Upper lobe of left lung (tissue), 6 donors: ENCODE measurements at regions not wholly inside any gene's neighbourhood (a gene's known extent, or its start where the extent isn't known, plus 50 kb on each side); places are given as distances from the start of the nearest gene placed in this dataset.
A peak's percentile ranks its signal among the peaks of the same experiment; 100 is the strongest.

ENCODE experiments used
- ATAC-seq, 2 donors: fragments of 200-7000 bp; cut with Tn5 transposase; one replicate each; pipeline ENCODE4 v1.9.1; 2022; ENCODE audit warnings: mild to moderate bottlenecking in 2 of 2, moderate library complexity in 2 of 2; ENCODE audit not compliant: low FRiP score in 2 of 2
- DNase-seq, 2 donors: peaks; one replicate each; pipeline ENCODE4 v3.0.0-alpha.2; 2019 to 2020
- H3K27ac ChIP-seq, 4 donors: fragments of 200-600 bp; sonication (generic); one replicate each; pipeline ENCODE4 v1.5.1; 2016 to 2019
- H3K27me3 ChIP-seq, 4 donors: fragments of 200-600 bp; sonication (generic); one replicate each; pipeline ENCODE4 v1.5.1; 2017 to 2019
- H3K36me3 ChIP-seq, 4 donors: fragments of 200-600 bp; sonication (generic); one replicate each; pipeline ENCODE4 v1.5.1; 2016 to 2019
- H3K4me1 ChIP-seq, 4 donors: fragments of 200-600 bp; sonication (generic); one replicate each; pipeline ENCODE4 v1.5.1; 2018 to 2019
- H3K4me3 ChIP-seq, 4 donors: fragments of 200-600 bp; sonication (generic); one replicate each; pipeline ENCODE4 v1.5.1; 2017 to 2019; ENCODE audit warnings: mild to moderate bottlenecking in 2 of 4, moderate library complexity in 1 of 4
- H3K9me3 ChIP-seq, 4 donors: fragments of 200-600 bp; sonication (generic); one replicate each; pipeline ENCODE4 v1.5.1; 2018 to 2019
- EP300 ChIP-seq, 4 donors: sonication (generic); formaldehyde crosslinking; IDR thresholded peaks; one replicate each; pipeline ENCODE4 v1.5.1; 2017; ENCODE audit warnings: antibody characterized with exemption in 4 of 4, control low read depth in 2 of 4
- POLR2A ChIP-seq, 4 donors: fragments of 450-650 bp; IDR thresholded peaks; one replicate each; pipeline ENCODE4 v1.5.1; 2016 to 2017; ENCODE audit warnings: antibody characterized with exemption in 4 of 4, mild to moderate bottlenecking in 2 of 4
- POLR2AphosphoS5 ChIP-seq, 2 donors: sonication (generic); formaldehyde crosslinking; IDR thresholded peaks; one replicate each; pipeline ENCODE4 v1.5.1; 2017; ENCODE audit warnings: antibody characterized with exemption in 2 of 2
- WGBS, 2 donors: methylation state at CpG; one replicate each; pipeline ENCODE4 v1.1.5; 2017 to 2018; 5-methylcytosine and 5-hydroxymethylcytosine counted together
- TF ChIP-seq, protein P1 (sequence below), 6 experiments: fragments of 450-650 bp in 4 of 6; fragments of 200-600 bp in 2 of 6; sonication (generic) in 2 of 6; IDR thresholded peaks; one replicate each; pipeline ENCODE4 v1.5.1; 2016 to 2019; ENCODE audit warnings: antibody characterized with exemption in 6 of 6
- donor health status: DM: no; HTN: no; CAD: no; lungs with moderate emphysema.
- donor health status: DM: no; HTN: yes; CAD: no; lungs with severe emphysema.

DNA sequence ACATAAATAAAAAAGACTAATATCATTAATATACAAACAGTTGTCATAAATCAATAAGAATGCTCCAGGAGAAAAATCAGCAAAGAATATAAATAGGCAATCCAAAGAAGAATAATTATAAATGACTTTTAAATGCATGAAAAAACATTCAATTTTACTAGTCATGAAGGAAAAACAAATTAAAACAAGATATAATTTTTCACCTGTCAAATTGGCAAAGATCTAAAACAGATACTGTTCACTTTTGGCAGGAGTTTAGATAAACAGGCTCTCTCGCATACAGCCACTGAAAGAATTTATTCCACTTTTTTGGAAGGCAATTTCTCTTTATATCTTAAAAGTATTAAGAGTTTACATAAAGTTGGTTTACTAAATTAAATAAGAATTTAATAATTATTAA, 176.8 kb upstream of the SETBP1 start:
- Histone ChIP-seq H3K4me1 (peaks cover 0 to 7% (median 5%) of the 10 kb centered on the region in 4 donors), H3K4me3 (no peak overlapping the region), H3K36me3 (no peaks in the 10 kb centered on the region), H3K27me3 (no peaks in the 10 kb centered on the region), H3K27ac (no peak overlapping the region), H3K9me3 (no peaks in the 10 kb centered on the region)
- 69 to 72% methylated on average over 1 of the region's 1 CpG for WGBS, 2 donors
- DNase-seq, result no peak
- TF ChIP-seq POLR2A (IDR thresholded peaks at IDR 0.05), result no peak
- ATAC-seq, result no peak

DNA sequence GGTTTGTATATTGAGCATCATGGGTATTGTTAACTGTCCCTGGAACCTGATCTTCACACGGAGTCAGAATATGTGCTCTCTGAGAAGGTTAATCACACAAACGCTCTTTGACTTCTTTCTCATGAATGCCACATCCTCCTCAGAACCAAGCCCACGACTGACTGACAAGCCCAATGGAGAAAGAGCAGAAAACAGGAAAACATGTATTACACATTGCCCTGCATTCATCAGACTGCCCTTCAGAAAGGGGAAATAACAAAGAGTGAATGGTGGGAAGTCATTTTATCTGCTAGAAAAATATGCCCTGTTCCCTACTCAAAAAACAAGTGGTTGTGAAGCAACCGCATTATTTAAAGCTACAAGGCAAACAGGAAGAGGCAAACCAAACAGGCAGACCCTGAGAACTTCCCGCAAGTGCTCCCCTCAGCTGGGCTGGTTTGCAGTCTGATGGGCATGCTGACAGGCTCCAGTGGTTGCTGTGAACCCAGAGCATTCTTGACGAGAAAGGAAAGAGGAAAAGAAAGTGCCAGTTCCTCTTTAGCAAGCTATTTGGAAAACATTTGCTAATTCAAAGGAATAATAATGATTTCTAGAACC, 172.9 kb upstream of the SETBP1 start:
- Histone ChIP-seq H3K4me3 (no peak overlapping the region), H3K36me3 (no peaks in the 10 kb centered on the region), H3K27me3 (no peaks in the 10 kb centered on the region), H3K9me3 (no peaks in the 10 kb centered on the region), H3K27ac (peak overlapping the region; percentile 17 to 70 (median 46)), H3K4me1 (peaks cover 0 to 7% (median 7%) of the 10 kb centered on the region in 4 donors)
- ATAC-seq (peak; percentile 79 to 91), DNase-seq (peak in 1 of 2 donors; percentile 35)
- TF ChIP-seq POLR2AphosphoS5 (IDR thresholded peaks at IDR 0.05) (peak in 1 of 2 donors; percentile 51), POLR2A (IDR thresholded peaks at IDR 0.05) (no peak), EP300 (IDR thresholded peaks at IDR 0.05) (peak in 2 of 4 donors; percentile 39 to 47)
- TF ChIP-seq, protein P1, sequence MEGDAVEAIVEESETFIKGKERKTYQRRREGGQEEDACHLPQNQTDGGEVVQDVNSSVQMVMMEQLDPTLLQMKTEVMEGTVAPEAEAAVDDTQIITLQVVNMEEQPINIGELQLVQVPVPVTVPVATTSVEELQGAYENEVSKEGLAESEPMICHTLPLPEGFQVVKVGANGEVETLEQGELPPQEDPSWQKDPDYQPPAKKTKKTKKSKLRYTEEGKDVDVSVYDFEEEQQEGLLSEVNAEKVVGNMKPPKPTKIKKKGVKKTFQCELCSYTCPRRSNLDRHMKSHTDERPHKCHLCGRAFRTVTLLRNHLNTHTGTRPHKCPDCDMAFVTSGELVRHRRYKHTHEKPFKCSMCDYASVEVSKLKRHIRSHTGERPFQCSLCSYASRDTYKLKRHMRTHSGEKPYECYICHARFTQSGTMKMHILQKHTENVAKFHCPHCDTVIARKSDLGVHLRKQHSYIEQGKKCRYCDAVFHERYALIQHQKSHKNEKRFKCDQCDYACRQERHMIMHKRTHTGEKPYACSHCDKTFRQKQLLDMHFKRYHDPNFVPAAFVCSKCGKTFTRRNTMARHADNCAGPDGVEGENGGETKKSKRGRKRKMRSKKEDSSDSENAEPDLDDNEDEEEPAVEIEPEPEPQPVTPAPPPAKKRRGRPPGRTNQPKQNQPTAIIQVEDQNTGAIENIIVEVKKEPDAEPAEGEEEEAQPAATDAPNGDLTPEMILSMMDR (IDR thresholded peaks at IDR 0.05), result no peak
- 19 to 26% methylated on average over 6 of the region's 6 CpGs for WGBS, 2 donors

DNA sequence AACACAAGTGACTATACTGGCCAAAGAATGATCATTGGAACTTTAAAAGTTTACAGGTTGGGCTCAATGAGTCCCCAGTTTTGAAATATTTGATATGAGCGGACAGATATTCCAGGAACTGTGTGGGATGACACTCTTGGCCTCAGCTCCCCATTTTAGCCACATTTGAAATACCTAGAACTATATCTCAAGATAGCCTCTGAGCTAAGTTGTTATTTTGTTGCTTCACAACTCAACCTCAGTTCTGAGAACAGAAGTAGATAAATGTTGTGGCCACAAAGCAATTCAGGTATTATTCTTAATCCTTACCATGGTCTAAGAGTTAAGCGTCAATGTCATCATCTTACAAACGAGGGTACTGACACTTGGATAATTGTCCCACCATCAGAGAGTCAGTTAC, 172.2 kb upstream of the SETBP1 start:
- TF ChIP-seq POLR2A (IDR thresholded peaks at IDR 0.05) (no peak), EP300 (IDR thresholded peaks at IDR 0.05) (no peak), POLR2AphosphoS5 (IDR thresholded peaks at IDR 0.05) (no peak)
- TF ChIP-seq, protein P1 (IDR thresholded peaks at IDR 0.05), result no peak
- Histone ChIP-seq H3K36me3 (no peaks in the 10 kb centered on the region), H3K27me3 (no peaks in the 10 kb centered on the region), H3K4me1 (peaks cover 0 to 7% (median 7%) of the 10 kb centered on the region in 4 donors), H3K27ac (peak overlapping the region; percentile 17 to 70 (median 46)), H3K9me3 (no peaks in the 10 kb centered on the region), H3K4me3 (no peak overlapping the region)
- ATAC-seq, result no peak
- WGBS, 2 donors, result 71 to 85% methylated on average over 3 of the region's 3 CpGs
- DNase-seq, result no peak

DNA sequence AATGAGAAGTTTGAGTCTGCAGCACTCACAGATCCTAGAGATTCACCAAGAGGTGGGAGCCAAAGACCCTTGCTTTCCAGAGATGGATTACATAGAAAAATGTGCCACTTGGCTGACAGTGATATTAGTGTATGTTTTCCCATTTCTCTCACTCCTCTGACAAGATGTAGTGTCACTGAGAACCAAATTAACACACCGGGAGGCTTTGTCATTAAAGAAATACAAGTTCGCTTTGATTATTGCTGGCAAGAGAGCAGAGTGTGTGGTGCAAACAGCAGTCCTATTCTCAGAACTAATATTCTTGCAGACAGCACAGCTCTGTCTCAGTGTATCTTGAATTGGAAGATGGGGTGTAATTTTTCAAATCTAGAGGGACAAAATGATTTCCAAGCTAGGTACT, 171.6 kb upstream of the SETBP1 start:
- Histone ChIP-seq H3K27me3 (no peaks in the 10 kb centered on the region), H3K36me3 (no peaks in the 10 kb centered on the region), H3K4me1 (peaks cover 0 to 7% (median 7%) of the 10 kb centered on the region in 4 donors), H3K4me3 (no peak overlapping the region), H3K9me3 (no peaks in the 10 kb centered on the region), H3K27ac (peak overlapping the region in 1 of 4 donors; percentile 70)
- TF ChIP-seq POLR2AphosphoS5 (IDR thresholded peaks at IDR 0.05) (no peak), EP300 (IDR thresholded peaks at IDR 0.05) (no peak), POLR2A (IDR thresholded peaks at IDR 0.05) (no peak)
- ATAC-seq (no peak), DNase-seq (no peak)
- WGBS, 2 donors, result 95 to 100% methylated on average over 2 of the region's 2 CpGs

DNA sequence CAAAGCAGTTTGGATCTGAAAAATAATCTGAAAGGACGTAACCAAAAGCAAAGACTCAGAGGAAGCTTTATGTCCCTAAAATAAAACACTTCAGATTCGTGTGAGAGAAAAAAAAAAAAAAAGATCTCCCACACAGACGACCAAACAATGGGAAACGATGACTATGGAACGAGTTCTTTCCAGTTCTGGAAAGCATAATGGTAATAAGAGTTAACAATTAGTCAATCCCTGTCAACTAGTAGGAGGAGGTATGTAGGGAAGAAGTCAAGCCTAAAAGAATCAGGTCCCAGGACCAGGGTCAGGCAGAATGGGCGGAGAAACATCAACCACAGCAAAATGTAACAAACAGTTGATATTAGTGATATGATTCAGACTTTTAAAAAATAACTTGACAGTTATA, 170.3 kb upstream of the SETBP1 start:
- H3K4me1 ChIP-seq, result peaks cover 0 to 7% (median 7%) of the 10 kb centered on the region in 4 donors
- no peaks in the 10 kb centered on the region for H3K9me3 ChIP-seq
- H3K36me3 ChIP-seq, result no peaks in the 10 kb centered on the region
- WGBS, 2 donors, result 53 to 55% methylated on average over 6 of the region's 6 CpGs
- no peak overlapping the region for H3K27ac ChIP-seq
- no peaks in the 10 kb centered on the region for H3K27me3 ChIP-seq
- TF ChIP-seq EP300 (IDR thresholded peaks at IDR 0.05) (no peak), POLR2AphosphoS5 (IDR thresholded peaks at IDR 0.05) (no peak), POLR2A (IDR thresholded peaks at IDR 0.05) (no peak)
- TF ChIP-seq, protein P1 (IDR thresholded peaks at IDR 0.05), result no peak
- no peak overlapping the region for H3K4me3 ChIP-seq
- DNase-seq (no peak), ATAC-seq (no peak)

DNA sequence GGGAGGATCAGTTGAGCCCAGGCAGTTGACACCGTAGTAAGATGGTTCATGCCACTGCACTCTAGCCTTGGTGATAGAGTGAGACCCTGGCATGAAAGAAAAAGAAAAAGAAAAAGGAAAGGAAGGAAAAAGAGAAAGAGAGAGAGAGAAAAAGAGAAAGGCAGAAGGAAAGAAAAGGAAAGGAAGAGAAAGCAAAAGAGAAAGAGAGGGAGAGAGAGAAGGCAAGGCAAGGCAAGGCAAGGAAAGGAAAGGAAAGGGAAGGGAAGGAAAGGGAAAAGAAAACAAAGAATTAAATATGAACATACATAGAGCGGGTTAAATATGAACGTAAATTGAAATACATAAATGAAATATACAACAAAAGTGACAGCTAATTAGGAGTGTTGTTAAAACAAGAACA, 167.5 kb upstream of the SETBP1 start:
- no peak overlapping the region for H3K4me3 ChIP-seq
- WGBS, 2 donors, result 93 to 98% methylated on average over 3 of the region's 3 CpGs
- no peak for ATAC-seq

More for the DNA sequence above, 167.5 kb upstream of the SETBP1 start:
- no peak for TF ChIP-seq EP300 (IDR thresholded peaks at IDR 0.05)
- no peak for TF ChIP-seq POLR2AphosphoS5 (IDR thresholded peaks at IDR 0.05)
- TF ChIP-seq, protein P1 (IDR thresholded peaks at IDR 0.05), result no peak
- no peak for TF ChIP-seq POLR2A (IDR thresholded peaks at IDR 0.05)
- Histone ChIP-seq H3K27me3 (no peaks in the 10 kb centered on the region), H3K36me3 (no peaks in the 10 kb centered on the region), H3K4me1 (peaks cover 0 to 7% (median 3%) of the 10 kb centered on the region in 4 donors), H3K9me3 (no peaks in the 10 kb centered on the region), H3K27ac (no peak overlapping the region)
- DNase-seq, result no peak
